Epithelial cell of esophagus (primary cell): ENCODE measurements at regions not wholly inside any gene's neighbourhood (a gene's known extent, or its start where the extent isn't known, plus 50 kb on each side); places are given as distances from the start of the nearest gene placed in this dataset.

Source experiments
- DNase-seq: peaks from one replicate; pipeline ENCODE4 v3.0.0; 2010; ENCODE audit warnings: low read depth
- H3K4me3 ChIP-seq: 2 replicates; pipeline ENCODE4 v1.5.1; 2011; ENCODE audit warnings: mild to moderate bottlenecking, low read length, control low read depth
- CTCF ChIP-seq: IDR thresholded peaks from 2 replicates; pipeline ENCODE4 v1.5.1; 2011; ENCODE audit warnings: low read depth, mild to moderate bottlenecking, low read length, control low read depth, inconsistent platforms; ENCODE audit not compliant: insufficient read depth; ENCODE audit errors: missing control alignments

GRCh38 chr14:85799668-85800067, 269.7 kb downstream of the FLRT2 start:
- H3K4me3 ChIP-seq: no peak overlapping the region
- no peak for DNase-seq
- TF ChIP-seq CTCF: no peak

- DNase-seq: no peak
- no peak for TF ChIP-seq CTCF
- H3K4me3 ChIP-seq: no peak overlapping the region
Observed at GRCh38 chr14:85798856-85799255, 268.9 kb downstream of the FLRT2 start.

GRCh38 chr14:85793533-85793932, 263.6 kb downstream of the FLRT2 start:
- TF ChIP-seq CTCF: no peak
- no peak for DNase-seq

GRCh38 chr14:85789506-85789905, 259.6 kb downstream of the FLRT2 start:
- H3K4me3 ChIP-seq: no peak overlapping the region
- no peak for DNase-seq
- TF ChIP-seq CTCF: no peak

More at GRCh38 chr14:85793533-85793932, 263.6 kb downstream of the FLRT2 start:
- H3K4me3 ChIP-seq: no peak overlapping the region

GRCh38 chr14:85788470-85789233, 258.7 kb downstream of the FLRT2 start:
- DNase-seq: no peak
- TF ChIP-seq CTCF: no peak
- H3K4me3 ChIP-seq: no peak overlapping the region

GRCh38 chr14:85766295-85766694, 236.4 kb downstream of the FLRT2 start:
- TF ChIP-seq CTCF: no peak

GRCh38 chr14:85764822-85765221, 234.9 kb downstream of the FLRT2 start:
- DNase-seq: no peak
- TF ChIP-seq CTCF: no peak
- no peak overlapping the region for H3K4me3 ChIP-seq

More at GRCh38 chr14:85766295-85766694, 236.4 kb downstream of the FLRT2 start:
- DNase-seq: no peak
- no peak overlapping the region for H3K4me3 ChIP-seq
